AG04450 (cell line): ENCODE measurements at regions not wholly inside any gene's neighbourhood (a gene's known extent, or its start where the extent isn't known, plus 50 kb on each side); places are given as distances from the start of the nearest gene placed in this dataset.
"Not testable (repeated sequence)": the region's sequence is repeated elsewhere in the genome, so short reads cannot be mapped to it uniquely, and the experiment has no call there.

Experiments used
- CTCF ChIA-PET: fragments of 300-600, 350-600 bp; formaldehyde crosslinking; extraction: SDS; loops from one replicate; lab custom pipeline; 2022; ENCODE audit warnings: antibody characterized with exemption, inconsistent platforms; lab: Charles Lee
- POLR2A ChIA-PET: fragments of 350-600 bp; formaldehyde crosslinking; extraction: SDS; loops from one replicate; lab custom pipeline; 2021; ENCODE audit warnings: antibody characterized with exemption, inconsistent platforms; lab: Yijun Ruan, JAX
- DNase-seq: peaks from one replicate; pipeline ENCODE4 v3.0.0-alpha.2; 2011; ENCODE audit warnings: low read depth, low spot score
- H3K27ac ChIP-seq: one replicate; pipeline ENCODE4 v1.5.1; 2012; ENCODE audit warnings: low read depth, low read length, control low read depth
- H3K27me3 ChIP-seq: one replicate; pipeline ENCODE4 v1.6.0; 2012; ENCODE audit warnings: low read length; ENCODE audit not compliant: control insufficient read depth, insufficient read depth
- H3K4me3 ChIP-seq: 2 replicates; pipeline ENCODE4 v1.5.1; 2011; ENCODE audit warnings: mild to moderate bottlenecking, low read depth, low read length, control low read depth
- H3K9me3 ChIP-seq: 2 replicates; pipeline ENCODE4 v1.5.1; 2012; ENCODE audit warnings: low read length; ENCODE audit not compliant: control insufficient read depth, insufficient read depth
- TF ChIP-seq, protein P1 (sequence below): IDR thresholded peaks from 2 replicates; pipeline ENCODE4 v1.5.1; 2011; ENCODE audit warnings: low read depth, low read length, control low read depth, inconsistent platforms

GRCh38 chr2:14781142-14781541 is 148.6 kb downstream of the LRATD1 start:
- CTCF ChIA-PET: no interaction called here
- Histone ChIP-seq H3K27ac (no peak overlapping the region), H3K27me3 (no peaks in the 10 kb centered on the region), H3K4me3 (no peak overlapping the region), H3K9me3 (no peaks in the 10 kb centered on the region)
- DNase-seq: no peak
- POLR2A ChIA-PET: no interaction called here
- TF ChIP-seq, protein P1, sequence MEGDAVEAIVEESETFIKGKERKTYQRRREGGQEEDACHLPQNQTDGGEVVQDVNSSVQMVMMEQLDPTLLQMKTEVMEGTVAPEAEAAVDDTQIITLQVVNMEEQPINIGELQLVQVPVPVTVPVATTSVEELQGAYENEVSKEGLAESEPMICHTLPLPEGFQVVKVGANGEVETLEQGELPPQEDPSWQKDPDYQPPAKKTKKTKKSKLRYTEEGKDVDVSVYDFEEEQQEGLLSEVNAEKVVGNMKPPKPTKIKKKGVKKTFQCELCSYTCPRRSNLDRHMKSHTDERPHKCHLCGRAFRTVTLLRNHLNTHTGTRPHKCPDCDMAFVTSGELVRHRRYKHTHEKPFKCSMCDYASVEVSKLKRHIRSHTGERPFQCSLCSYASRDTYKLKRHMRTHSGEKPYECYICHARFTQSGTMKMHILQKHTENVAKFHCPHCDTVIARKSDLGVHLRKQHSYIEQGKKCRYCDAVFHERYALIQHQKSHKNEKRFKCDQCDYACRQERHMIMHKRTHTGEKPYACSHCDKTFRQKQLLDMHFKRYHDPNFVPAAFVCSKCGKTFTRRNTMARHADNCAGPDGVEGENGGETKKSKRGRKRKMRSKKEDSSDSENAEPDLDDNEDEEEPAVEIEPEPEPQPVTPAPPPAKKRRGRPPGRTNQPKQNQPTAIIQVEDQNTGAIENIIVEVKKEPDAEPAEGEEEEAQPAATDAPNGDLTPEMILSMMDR: no peak

DNA sequence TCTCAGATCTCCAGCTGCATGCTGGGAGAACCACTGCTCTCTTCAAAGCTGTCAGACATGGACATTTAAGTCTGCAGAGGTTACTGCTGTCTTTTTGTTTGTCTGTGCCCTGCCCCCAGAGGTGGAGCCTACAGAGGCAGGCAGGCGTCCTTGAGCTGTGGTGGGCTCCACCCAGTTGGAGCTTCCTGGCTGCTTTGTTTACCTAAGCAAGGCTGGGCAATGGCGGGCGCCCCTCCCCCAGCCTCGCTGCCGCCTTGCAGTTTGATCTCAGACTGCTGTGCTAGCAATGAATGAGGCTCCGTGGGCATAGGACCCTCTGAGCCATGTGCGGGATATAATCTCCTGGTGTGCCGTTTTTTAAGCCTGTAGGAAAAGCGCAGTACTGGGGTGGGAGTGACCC is 156.3 kb downstream of the LRATD1 start:
- H3K27ac ChIP-seq, H3K4me3 ChIP-seq, CTCF ChIA-PET, H3K27me3 ChIP-seq, DNase-seq, H3K9me3 ChIP-seq, POLR2A ChIA-PET: not testable (repeated sequence)

DNA sequence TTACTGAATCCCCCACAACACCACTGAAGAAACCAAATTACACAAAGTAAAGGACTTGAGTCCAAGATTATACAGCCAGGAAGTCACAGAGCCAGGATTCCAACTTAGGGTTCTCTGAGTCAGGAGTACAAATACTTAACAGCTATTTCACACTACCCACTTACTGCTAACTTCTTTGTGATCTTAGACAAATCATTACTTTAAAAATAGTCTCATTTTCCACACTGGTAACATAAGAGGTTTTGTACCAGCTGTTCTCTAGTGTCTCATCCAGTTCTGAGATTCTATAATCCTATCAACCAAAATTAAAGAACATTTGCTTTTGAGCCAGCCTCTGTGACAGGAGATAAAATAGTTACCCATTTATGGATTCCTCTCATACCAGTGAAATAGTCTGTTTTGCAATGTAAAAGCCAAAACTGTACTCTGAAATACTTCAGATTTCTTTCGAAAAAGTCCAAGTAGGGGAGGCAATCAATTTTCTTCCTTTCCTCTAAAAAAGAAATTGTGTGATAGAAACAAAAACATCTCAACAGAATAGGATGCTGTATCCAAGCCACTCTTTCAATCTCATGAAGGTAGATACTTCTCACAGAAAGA is 157.6 kb downstream of the LRATD1 start:
- TF ChIP-seq, protein P1: no peak
- H3K27me3 ChIP-seq: no peaks in the 10 kb centered on the region
- POLR2A ChIA-PET: no interaction called here
- CTCF ChIA-PET: no interaction called here
- H3K4me3 ChIP-seq: no peak overlapping the region
- H3K9me3 ChIP-seq: peaks cover 4% of the 10 kb centered on the region; the same call in 1 of the 2 replicates
- no peak for DNase-seq
- no peak overlapping the region for H3K27ac ChIP-seq

DNA sequence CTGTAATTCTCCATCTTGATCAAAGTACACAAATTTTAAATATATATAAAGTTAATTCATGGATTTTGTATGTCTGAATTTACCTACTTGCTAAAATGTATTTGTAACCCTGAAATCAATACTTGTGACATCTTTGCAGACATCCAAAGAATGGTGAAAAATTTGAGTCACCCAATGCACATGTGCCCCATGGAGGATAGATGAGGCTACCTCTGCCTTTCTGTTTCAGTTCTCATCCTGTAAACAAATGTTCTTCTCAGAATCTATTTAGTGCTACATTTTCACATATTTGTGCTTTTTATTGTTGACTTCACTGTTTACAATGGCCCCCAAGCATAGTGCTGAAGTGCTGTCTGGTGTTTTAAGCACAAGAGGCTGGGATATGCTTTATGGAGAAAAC is 171.5 kb downstream of the LRATD1 start:
- no peak for DNase-seq
- no peaks in the 10 kb centered on the region for H3K9me3 ChIP-seq

DNA sequence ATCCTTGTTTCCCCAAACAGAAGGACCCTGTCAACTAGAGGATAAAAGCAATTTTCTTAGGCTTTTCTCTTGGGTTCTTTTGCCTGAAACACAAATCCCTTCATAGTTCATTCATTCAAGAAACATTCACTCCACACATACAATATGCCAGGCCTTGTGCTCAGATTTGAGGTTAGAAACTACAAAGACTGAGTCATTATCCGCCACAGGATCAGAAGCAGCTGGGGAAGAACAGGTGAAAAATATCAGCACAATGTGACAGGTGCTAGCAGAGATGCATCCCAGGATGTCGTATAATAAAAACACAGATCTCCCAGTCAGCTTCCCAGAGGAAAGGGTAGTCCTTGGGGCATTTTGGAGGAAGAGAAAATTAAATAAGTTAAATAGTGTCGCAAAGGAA is 172.4 kb downstream of the LRATD1 start:
- ChIA-PET POLR2A (no interaction called here), CTCF (no interaction called here)
- TF ChIP-seq, protein P1: no peak
- H3K27ac ChIP-seq: no peak overlapping the region
- no peak overlapping the region for H3K4me3 ChIP-seq
- DNase-seq: no peak
- H3K27me3 ChIP-seq: no peaks in the 10 kb centered on the region
- H3K9me3 ChIP-seq: no peaks in the 10 kb centered on the region

More for the DNA sequence above, 171.5 kb downstream of the LRATD1 start:
- H3K27me3 ChIP-seq: no peaks in the 10 kb centered on the region
- TF ChIP-seq, protein P1: no peak
- ChIA-PET POLR2A (no interaction called here), CTCF (no interaction called here)
- no peak overlapping the region for H3K4me3 ChIP-seq
- H3K27ac ChIP-seq: no peak overlapping the region
